DMS 273 (cell line): ENCODE measurements at regions not wholly inside any gene's neighbourhood (a gene's known extent, or its start where the extent isn't known, plus 50 kb on each side); places are given as distances from the start of the nearest gene placed in this dataset.

ENCODE experiments used
- DNase-seq: peaks from one replicate; lab custom pipeline; 2025; ENCODE audit not compliant: unreplicated experiment; lab: John Stamatoyannopoulos, UW

DNA sequence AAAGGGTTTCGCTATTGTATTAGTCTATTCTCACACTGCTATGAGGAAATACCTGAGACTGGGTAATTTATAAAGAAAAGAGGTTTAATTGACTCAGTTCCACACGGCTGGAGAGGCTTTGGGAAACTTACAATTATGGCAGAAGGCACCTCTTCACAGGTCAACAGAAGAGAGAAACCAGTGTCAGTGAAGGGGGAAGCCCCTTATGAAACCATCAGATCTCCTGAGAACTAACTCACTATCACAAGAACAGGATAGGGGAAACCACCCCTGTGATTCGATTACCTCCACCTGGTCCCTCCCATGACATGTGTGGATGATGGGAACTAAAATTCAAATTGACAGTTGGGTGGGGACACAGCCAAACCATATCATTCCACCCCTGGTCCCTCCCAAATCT lies 589.5 kb downstream of the CENPC start:
- no peak for DNase-seq

DNA sequence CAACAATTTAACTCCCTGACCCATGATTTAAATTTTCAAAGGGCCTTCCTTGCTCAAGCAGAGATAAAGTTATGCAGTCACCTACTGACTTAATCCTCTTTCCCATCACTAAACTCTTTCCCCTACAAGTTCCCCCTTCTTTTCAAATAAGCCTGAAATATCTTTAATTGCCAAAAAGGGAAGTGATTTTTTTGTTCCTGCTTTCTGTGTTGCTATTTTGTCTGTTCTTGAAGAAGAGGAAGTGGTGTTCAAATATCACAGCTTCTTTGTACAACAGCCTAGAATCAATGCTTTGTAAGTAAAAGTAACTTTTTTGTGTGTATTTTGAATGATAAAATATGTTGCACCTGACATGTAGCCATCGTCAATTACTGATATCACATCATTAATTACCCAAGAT lies 595.9 kb downstream of the CENPC start:
- no peak for DNase-seq

DNA sequence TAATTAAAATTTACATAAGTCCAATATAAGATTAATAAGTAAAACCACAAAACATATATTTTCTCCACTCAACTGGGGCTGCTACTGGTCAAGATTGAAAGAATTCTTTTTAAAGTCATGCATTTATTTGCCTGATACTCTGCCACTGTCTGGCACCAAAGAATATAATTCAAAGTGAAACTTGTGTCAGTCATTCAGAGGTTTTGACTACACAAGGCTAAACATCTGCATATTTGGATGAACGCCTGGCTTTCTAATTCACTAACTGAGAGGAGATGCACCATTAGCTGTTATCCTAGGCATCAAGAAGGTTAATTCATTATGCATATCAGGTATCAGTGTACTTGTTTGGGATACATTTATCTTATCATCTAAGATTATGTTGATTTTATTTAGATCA lies 598.5 kb downstream of the CENPC start:
- DNase-seq: peak; percentile 46

DNA sequence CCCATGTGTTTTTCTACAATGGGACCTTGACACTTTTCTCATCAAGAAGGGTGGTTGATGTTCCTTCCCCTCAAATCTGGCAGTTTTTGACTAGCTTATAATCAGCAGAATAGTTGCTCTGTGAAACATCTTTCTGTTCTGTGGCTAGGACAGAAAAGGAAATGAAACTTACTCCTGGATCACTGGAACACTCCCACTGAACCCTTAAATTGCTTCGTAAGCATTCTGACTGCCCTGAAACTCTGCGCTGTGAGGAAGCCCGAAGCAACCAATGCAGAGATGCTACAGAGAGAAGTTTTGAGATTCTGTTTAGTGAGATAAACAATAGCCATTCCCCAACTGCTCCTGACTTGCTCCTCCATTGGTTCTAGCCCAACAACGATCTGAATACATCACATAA lies 602.2 kb downstream of the CENPC start:
- DNase-seq: no peak

DNA sequence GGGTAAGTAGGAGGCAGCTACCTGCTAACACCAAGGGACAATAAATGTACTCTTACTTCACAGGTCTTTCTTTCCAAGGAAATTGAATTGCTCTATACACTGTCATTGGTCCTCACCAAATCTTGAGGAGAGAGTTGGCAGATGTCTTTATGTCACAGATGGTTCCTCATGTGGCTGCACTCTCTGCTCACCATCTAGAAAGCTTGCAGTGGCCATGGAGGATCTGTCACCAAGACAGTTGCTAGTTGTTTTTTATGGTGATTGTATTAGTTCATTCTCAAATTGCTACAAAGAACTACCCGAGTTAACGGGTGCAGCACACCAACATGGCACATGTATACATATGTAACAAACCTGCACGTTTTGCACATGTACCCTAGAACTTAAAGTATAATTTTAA lies 613.3 kb downstream of the CENPC start:
- DNase-seq: peak; percentile 25

DNA sequence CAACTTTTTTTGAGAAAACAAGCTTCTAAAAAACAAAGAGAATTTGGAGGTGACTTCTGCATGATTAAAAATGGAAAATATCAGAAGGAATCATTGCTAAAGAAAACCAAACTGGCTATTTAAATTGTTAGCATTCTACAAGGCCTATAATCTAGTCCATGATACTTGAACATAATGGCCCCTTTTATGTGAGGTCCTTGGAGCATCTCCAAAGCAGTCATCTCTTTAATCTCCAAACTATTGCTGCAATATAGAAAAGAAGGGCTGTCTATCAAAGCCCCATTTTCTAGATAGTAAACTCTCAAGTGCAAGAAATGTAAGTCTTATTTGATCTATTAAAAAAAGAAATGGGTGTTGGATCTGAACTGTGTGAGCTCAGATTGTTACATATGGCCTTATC lies 615.1 kb downstream of the CENPC start:
- DNase-seq: peak; percentile 33

DNA sequence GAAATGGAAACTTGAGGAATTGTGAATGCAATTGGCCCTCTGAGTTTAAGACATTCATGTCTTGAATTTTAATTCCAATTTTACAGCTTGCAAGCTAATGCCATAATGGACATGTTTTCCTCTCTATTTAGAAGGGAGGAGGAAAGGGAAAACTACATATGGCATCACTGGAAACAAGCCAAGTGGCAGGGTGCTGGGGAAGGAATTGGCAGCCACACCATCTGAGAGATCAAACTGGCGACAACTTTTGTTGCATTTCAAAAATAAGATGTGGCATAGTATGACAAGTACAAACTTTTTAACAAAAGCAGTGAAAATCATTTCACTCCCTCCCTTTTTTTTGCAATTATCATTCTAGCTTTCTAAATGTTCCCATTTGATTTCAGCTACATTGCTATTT lies 615.6 kb downstream of the CENPC start:
- peak; percentile 92 for DNase-seq

DNA sequence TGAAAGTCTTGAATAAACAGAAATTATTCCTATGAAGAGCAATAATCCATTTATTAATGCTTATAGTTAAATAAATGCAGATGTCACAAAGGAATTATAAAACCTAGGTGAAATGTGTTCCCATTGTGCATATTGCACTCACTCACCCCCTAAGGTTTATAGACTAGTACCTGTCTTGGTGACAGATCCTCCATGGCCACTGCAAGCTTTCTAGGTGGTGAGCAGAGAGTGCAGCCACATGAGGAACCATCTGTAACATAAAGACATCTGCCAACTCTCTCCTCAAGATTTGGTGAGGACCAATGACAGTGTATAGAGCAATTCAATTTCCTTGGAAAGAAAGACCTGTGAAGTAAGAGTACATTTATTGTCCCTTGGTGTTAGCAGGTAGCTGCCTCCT lies 616.4 kb downstream of the CENPC start:
- peak; percentile 27 for DNase-seq

DNA sequence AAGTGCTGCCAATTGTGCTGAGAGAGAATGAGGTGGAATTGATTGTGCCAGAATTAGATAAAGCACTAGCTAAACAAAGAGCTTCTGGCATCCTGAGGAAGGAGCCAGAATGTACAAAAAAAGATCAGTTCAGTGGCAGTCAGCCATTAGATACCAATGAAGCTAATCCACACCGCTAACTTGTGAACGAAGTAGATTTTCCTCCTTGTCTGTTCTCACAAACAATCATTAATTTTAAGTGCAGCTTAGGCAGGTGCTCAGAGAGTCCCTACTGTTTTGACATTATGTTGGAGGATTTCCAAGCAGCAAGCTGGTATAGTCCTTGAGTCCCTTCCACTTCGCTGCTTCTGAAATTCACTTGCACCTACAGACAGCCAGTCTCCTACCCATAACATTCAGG lies 617.4 kb downstream of the CENPC start:
- peak; percentile 89 for DNase-seq

DNA sequence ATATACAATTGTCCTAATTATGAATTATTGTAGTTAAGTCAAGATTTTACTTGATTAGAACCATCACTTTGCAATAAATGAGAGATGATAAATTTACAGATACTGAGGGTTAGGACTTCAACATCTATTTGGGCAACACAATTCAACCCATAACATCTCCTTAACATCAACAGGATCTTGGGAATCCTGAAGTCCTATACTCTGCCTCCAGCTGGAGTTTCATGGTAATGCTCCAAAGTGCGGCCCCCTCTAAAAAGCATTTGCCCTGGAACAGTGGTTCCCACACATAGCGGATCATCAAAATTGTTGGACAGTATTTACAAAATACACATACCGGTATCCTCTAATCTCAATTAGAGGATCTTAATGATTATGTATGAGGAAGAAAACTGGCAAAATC lies 618.6 kb downstream of the CENPC start:
- no peak for DNase-seq

DNA sequence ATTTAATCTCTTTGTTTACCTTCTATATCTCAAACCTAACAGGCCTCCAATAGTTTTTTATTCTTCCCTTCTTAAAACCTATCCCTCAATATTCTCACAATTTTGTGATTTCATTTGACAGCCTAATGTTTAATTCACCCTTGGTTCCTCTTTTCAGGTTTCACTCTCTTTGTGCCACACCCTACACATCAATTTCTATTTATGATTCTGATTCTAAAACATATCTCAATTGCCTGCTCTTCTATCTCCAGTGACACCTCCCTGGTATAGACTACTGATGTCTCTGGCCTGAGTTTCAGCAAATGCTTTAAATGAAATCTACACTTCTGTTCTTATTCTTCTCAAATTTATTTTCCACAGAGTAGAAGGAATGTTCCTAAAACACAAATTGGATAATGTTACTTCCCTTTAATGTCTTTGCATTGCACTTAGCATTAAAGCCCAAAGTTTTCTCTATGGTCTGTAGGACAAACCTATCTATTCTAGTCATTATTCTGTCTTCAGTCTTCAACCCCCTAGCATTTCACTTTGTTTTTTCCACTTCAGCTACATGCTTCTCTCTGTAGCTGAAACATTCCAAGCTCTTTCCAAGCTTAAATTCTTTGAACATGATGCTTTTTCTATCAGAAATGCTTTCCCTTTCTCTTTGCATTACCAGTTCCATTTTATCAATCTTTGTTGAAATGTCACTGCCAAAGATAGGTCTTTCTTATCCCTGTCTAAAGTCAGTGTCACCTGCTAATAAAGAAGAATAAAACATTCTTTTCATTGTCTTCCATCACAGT lies 622.0 kb downstream of the CENPC start:
- no peak for DNase-seq

DNA sequence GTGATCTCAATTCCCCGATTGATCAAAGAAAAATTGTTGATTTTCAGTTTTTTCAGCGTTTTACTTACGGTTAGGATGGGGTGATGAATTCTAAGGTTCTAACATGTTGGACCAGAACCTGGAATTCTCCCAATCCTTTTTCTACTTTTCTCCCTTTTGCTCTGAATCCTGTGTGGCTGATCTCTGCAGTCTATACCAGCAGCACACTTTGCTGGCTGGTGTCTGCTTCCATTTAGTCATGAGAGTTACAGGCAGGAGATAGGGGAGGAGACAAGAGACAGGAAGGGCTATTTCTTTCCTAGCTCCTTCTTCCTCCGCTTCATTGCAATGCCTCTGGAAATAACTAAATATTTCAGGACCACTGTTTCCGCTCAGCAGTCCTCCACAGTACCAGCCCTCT lies 623.9 kb downstream of the CENPC start:
- DNase-seq: no peak

DNA sequence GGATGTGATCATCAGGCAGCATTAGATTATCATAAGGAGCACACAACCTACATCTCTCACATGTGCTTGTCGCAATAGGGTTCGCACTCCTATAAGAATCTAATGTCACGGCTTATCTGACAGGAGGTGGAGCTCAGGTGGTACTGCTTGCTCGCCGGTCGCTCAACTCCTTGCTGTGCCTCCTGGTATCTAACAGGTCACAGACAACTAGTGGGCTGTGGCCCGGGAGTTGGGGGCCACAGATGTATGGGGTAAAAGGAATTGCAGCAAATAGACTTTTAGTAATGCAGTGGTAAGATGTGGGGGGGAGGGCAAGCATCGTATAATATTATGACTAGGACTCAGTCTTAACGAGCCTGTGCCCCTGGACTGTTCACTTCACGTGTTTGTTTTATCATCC lies 624.8 kb downstream of the CENPC start:
- DNase-seq: no peak

DNA sequence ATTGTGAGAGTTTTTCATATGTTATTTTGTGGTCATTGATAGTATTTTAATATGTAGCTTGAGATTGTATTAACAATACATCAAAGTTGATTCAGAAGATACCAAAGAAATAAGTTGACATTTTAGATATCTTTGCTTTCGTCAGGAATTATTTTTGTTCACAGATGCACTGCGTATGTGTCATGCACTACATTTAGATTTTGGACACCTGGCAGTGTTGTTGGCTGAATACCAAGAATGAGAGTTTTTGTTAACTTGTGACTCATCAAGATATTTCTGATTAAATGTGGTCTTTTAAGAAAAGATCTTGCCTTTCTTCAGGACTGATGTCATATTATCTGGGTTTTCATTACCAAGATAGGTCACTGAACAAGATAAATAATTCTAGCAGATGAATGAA lies 633.4 kb downstream of the CENPC start:
- DNase-seq: peak; percentile 37

DNA sequence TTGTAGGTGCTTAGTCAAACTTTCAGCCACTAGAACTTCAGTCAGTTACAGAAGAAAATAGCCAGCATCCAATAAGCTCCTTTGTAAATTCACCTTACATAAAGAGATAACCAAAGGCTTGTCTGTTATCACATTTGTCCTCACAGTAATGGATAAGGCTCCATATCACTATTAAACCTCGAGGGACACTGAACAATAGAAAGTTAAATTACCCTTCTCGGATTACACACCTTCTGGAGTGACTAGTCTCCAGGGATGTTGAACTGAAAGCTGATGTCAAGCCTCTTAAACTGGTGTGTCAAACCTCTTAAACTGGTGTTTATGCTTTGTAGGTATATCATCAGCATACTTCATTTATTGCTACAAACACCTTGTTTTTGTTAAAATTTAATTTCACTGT lies 639.0 kb downstream of the CENPC start:
- DNase-seq: peak; percentile 72

DNA sequence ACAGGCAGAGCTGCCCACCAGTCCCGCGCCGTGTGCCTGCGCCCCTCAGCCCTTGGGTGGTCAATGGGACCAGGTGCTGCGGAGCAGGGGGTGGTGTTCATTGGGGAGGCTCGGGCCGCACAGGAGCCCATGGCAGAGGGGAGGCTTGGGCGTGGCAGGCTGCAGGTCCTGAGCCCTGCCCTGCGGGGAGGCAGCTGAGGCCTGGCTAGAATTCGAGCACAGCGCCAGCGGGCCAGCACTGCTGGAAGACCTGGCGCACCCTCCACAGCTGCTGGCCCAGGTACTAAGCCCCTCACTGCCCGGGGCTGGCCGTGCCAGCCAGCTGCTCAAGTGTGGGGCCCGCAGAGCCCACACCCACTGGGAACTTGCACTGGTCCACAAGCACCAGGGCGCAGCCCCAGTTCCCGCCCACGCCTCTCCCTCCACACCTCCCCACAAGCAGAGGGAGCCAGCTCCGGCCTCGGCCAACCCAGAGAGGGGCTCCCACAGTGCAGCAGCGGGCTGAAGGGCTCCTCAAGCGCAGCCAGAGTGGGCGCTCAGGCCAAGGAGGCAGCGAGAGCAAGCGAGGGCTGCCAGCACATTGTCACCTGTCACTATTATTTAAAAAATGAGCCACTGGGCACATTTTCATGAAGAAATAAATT lies 645.8 kb downstream of the CENPC start:
- DNase-seq: no peak

DNA sequence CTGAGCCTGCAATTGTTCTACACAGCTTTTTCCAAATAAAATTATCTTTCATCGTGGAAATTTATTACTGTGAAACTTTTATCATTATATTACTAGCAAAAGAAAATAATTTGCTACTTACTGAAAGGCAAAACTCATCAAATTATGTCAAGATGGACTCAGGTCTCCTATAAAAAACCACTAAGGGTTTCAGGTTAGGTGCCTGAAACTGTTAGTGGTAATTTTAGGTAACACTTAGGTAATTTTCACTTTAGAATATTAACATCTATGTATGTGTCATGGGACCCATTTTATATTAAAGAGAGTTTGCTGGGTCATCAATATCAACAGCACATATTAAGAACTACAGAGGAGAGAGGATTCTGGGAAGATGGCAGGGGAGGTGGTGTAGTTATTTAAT lies 651.5 kb downstream of the CENPC start:
- DNase-seq: no peak

DNA sequence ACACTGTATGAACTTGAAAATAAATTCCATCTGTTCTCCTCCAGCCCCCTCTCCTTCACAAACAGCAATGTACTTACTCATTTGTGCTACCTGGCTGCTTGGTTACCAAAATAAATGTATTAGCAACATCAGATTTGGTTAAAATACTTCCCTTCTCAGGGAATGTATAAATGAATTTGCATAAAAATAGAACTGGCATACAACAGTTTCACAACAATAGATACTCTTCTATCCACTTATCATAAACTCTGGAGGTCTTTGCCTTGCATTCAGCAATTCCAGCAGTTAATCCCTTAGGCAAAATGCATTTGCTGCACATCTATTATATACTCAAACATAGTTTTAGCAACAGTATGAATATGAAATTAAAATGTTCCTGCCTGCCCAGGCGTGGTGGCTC lies 658.2 kb downstream of the CENPC start:
- DNase-seq: no peak

DNA sequence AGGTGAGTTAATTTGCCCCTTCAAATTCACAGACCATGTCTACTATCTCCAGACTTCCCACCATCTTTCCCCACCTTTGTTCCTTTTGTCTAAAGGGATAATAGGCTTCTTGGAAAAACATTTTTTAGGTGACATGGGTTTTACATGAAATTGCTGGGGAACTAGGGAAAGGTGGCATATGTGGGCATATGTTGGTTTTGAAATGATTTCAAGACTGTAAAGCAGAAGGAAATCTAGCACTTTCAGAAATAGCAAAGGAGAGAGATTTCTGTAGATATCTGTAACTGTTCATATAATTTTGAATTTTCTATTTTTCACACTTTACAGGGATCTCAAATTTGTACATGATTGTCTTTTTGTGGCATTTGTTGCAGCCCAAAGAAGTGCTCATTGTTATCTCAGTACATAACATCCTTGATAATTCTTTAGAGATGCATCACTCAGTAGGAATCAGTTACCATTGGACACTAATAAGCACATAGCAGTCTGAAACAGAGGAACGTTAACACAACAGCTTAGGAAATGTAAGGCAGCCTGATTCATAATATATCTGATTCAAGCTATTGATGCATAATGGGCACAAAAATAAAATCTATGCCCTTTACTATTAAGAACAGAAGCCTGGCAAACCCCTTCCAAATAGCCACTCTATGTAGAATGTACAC lies 659.7 kb downstream of the CENPC start:
- no peak for DNase-seq

DNA sequence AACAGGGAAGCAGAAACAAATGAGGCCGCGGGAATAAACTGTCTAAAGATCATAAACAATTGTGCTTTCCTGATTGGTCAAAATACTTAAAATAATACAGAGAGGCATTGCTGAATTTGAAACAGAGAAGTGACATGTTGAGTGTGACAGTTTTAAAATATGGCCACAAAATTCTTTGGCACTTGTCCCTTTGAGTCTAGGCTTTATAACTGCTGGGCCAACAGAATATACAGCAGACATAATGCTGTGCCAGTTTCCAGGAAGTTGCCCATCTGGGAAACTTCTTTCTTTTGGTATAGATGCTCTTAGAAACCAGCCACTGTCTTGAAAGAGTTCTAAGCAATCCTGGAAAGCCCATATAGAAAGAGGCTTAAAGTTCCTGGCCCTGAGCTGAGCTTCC lies 668.4 kb downstream of the CENPC start:
- DNase-seq: no peak

DNA sequence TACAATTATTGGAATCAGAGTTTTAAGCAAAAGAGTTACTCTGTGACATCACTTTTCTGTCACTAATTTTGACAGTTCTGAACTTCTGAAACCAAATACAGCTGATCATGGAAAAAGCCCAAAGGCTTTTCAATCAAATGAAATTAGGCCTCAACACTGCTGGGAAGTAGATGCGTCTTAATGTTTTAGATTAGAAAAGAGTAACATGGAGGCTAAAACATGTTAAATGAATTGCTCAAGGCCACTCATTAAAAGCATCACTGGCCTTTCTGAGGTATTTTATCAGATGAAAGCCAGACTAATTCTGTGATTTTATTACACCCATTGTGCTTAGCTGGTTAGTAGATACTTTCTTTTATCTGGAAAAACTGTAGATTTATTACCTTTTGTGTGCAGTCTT lies 672.6 kb downstream of the CENPC start:
- DNase-seq: no peak

DNA sequence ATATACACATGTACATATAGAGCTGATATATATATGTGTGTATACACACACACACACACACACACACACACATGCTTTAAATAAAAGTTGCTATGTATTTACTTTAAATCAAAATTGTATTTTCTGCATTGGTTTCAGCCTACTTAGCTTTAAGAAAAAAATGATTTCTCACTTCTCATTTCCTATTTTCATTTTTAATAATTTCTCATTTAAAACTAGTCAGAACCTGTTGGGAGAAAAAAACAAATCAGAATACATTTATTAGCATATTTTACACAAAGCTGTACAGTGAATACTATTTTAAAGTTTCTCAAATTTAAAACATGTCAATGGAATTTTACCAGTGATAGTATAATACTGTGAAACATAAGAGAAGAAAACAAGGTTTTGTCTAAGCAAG lies 681.8 kb downstream of the CENPC start:
- no peak for DNase-seq
